NOMO-1 treated with DMSO at 0.1 percent for 48 hours (cell line): ENCODE measurements at regions not wholly inside any gene's neighbourhood (a gene's known extent, or its start where the extent isn't known, plus 50 kb on each side); places are given as distances from the start of the nearest gene placed in this dataset.

Experiments used
- DNase-seq: peaks from one replicate; lab custom pipeline; 2025; ENCODE audit not compliant: unreplicated experiment; lab: John Stamatoyannopoulos, UW

DNA sequence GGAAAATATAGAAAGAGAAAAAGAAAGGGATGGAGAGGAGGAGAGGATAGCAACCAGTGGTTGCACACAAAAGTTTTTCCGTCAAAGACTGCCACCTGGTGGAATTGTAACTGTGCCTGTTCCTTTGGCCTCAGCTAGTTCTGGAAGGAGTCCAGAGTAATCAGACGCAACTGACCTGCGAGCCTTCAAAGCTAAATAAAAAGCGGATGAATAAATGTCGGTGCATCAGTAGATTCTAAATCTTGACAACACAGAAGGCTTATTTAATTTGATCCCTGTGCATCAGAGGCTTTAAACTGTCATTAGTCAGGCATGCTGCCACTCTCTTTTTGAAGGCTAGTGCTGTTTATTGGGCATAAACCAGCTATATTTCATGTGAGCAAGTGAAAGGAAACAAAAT is 132.9 kb upstream of the ACO1 start:
- DNase-seq, result peak; percentile 40

DNA sequence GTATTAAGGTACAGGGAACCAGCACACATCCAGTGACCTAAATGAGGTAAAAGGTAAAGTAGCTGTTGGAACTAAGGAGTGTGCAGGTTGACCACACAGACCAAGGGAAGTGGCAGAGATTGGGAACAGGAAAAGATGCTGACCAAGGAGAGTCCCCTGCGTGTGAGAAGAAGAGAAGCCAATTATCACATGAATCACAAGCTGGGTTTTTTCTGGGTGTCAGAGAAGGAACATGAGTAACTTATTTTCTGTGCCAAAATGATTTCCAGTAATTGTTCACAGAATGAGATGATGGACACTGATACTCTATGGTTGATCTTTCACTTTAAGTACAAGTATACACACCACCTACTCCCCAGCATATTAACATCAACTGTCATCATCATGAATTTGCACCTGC is 130.7 kb upstream of the ACO1 start:
- DNase-seq, result peak; percentile 5

DNA sequence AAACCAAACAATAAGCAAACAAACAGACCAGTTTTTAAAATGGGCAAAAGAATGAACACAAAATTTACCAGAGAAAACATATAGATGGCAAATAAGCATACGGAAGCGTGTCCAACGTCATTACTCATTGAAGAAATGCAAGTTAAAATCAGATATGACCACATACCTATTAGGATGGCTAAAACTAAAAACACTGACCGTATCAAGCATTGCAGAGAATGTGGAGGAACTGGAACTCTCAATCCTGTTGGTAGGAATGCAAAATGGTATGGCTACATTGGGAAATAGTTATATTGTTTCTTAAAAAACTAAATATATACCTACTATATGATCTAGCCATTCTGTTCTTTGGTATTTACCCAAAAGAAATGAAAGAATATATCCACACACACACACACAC is 129.4 kb upstream of the ACO1 start:
- no peak for DNase-seq

DNA sequence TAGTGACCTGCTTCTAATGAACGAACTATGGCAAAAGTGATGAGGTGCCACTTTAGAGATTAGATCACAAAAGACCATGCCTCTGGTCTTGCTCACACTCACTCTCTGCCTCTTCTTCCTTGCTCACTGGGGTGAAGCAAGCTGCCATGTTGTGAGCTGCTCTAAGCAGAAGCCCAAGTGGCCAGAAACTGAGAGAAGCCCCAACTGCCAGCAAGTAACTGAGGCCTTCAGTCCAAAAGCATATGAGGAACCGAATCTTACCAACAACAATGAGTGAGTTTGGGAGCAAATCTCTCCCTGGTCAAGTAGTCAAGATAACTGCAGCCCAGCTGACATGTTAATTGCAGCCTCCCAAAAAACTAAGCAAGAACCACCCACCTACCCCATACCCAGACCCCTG is 126.0 kb upstream of the ACO1 start:
- no peak for DNase-seq

DNA sequence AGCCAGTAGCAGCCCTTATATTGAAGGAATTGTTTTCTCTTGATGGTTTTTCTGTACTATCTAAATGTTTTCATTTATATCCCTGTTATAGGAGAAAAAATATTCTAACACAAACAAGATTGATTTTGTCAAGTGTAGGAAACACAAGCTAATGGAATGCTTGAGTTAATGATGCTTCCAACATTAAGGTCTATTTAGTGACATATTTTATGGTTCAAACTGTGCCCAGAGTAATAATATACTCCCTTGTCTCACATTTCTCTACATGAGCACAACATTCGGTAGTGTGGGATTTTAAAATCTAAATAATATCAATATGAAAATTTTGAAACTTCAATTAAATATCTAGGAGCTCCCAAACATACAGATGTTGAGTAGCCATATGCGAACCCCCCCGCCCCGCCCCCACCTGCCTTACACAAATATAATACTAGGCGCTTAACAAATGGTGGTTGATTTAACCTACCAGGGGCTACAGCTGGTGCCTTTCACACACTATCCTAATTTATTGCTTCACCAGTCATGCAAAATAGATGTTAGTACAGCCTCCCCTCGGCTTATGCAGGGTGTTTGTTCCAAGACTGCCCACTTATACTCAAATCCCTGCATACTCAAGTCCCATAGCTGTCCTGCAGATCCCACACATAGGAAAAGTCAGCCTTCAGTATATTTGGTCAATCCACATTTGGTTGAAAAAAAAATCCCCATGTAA is 124.1 kb upstream of the ACO1 start:
- no peak for DNase-seq

DNA sequence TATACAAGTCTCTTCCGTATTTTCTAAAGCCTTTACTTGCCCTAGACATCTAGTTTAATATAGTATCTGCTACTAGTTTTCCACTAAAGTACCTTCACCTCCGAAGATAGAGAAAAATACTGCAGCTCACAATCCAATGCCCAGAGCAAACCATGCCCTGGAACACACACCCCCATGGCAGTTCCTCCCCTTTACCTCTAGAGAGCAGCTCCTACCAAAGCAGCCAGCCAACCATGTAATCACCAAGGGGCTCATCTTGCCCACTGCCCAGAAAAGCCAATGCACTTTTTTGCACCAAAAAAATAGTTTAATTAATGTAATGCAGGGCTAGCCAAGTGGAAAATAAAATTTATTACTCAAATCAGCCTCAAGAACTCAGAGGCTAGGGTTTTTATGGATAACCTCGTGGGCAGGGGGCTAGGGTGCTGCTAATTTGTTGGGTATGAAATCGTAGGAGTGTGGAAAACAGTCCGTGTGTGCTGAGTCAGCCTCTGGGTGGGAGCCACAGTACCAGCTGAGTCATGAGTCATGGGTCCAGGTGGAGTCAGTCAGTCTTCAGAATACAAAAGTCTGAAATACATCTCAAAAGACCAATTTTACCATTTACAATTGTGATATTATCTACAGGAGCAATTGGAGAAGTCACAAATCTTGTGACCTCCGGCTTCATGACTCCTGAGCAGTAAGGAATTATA is 120.1 kb upstream of the ACO1 start:
- no peak for DNase-seq

DNA sequence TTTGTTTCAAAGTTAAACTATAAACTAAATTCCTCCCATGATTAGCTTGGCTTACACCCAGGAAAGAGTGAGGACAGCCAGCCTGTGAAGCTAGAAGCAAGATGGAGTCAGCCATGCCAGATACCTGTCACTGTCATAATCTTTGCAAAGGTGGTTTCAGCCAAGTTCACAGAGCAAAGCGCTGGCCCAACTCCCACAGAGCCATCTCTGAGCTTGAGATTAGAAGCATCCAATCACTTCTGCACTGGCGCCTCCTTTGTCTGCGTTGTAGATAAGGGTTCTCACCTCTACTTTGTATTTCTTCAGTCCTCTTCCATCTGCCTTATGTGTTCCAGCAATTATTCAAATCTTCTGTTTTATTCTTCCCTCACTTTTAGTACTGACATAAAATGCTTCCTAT is 119.4 kb upstream of the ACO1 start:
- no peak for DNase-seq

DNA sequence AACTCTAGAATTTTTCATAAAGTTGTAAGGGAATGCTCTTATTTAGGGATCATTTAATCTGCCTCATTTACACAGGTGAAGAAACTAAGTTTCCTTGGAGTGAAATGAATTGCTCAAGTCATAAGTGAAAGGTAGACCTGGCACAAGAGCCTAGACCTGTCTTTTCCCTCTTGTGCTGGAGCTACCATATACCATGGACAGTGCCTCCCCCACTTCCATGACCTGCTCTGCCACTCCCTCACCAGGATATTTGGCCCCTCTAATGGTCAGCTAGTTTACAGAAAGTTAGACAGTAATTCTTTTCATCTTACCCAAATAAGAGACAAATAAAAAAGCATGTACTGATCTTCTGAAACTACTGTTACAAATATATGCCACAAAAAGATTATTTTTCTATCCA is 105.5 kb upstream of the ACO1 start:
- no peak for DNase-seq

DNA sequence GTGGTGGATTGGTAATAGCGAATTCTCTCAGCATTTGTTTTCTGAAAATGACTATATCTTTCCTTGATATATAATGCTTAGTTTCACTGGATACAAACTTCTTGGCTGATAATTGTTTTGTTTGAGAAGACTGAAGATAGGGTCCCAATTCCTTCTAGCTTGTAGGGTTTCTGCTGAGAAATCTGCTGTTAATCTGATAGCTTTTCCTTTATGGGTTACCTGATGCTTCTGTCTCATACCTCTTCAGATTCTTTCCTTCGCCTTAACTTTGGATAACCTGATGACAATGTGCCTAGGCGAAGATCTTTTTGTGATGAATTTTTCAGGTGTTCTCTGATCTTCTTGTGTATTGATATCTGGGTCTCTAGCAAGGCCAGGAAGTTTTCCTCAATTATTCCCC is 94.7 kb upstream of the ACO1 start:
- no peak for DNase-seq

DNA sequence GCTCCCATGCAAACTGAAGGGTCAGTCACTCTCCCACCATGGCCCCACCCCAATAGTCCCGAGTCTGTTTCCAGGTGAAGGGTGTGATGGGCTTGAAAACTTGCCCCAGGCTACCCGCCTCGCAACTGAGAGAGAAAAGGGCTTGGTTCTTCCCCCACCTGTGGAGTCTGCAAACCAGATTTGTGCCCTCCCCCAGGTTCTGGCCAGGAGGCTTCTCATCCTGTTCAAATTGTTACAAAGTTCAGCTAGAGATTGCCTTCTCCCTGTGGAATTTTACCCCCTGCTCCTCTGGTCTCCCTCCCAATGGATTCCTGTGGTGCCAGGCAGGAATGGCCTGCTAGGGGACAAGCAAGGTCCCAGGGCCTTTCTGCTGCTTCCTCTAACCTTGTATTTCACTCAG is 93.1 kb upstream of the ACO1 start:
- DNase-seq, result no peak

DNA sequence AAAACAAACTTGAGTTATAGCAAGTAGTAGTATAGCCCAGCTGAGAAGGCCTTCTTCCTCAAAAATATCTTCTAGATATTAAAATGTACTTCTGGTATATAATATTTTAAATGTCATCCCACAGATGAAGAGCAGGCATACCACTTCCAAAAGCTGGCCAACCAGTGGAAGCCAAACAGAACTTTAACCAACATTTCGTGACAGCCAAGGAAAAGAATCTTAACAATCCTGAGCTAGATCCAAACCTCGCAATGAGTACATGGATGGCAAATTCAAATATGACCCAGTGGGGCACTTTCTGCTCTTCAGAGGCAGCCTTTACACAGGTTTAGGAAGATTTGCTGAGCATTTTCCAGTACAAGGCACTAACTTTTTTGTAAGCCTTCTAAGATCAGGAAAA is 91.8 kb upstream of the ACO1 start:
- DNase-seq, result no peak

DNA sequence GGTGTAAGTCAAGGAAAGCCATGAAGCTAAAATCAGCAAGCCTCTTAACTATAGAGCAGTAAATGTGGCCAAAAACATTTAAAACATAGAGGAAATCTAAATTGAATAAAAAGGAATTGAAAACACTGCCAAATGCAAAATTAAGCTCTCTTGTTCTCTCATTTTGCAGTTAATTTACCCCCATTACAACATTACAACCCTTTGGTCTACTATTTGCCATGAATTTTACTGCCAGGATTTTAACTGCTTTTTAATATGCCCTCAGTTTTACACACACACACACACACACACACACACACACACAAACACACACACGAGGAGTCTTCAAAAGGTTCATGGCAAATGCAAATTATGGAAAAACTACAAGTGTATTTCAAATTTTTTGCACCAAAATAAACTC is 91.4 kb upstream of the ACO1 start:
- DNase-seq, result no peak

DNA sequence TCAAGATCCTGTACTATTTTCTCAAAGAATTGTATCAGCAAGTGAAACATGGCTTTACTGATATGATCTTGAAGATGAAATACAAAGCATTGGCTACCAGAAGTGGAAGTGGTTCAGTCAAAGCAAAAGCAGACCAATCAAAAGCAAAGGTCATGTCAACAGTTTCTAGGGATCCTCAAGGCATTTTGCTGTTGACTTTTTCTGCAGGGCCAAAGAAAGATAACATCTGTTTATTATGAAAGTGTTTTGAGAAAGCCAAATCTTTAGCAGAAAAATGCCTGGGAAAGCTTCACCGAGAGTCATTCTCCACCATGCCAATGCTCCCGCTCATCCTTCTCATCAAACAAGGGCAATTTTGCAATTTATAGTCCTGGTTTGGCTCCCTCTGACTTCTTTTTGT is 90.3 kb upstream of the ACO1 start:
- no peak for DNase-seq

DNA sequence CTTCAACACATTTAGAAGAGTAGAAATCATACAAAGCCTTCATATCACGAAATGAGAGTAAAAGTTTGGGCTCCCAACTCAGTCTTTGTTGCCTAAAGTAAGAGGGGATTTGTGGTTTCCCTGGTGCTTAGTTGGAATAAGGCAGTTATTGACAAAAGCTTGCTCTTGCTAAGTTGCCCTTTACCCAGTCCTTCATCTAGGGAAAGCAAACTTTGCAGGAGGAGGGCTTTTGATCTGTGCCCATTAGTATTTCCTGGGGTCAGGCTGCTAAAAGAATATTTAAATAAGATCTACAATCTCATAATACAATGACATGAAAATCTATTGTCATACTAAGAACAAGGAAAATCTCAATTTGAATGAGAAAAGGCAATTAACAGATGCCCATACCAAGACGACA is 84.1 kb upstream of the ACO1 start:
- DNase-seq, result no peak

DNA sequence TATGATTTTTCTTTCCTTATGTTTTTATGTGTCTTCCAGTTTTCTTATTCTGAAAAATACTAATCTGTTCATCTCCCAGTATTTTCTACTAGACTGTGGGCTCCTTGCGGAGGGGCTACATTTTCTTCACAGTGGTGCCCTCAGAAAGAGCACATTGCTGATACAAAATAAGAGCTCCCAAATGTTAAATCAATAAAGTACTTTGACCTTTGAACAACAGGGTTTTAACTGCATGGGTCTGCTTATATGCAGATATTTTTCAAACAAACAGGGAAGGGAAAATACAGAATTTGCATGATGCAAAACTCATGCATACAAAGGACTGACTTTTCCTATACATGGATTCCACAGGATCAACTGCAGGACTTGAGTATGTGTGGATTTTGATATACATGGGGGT is 79.9 kb upstream of the ACO1 start:
- no peak for DNase-seq

DNA sequence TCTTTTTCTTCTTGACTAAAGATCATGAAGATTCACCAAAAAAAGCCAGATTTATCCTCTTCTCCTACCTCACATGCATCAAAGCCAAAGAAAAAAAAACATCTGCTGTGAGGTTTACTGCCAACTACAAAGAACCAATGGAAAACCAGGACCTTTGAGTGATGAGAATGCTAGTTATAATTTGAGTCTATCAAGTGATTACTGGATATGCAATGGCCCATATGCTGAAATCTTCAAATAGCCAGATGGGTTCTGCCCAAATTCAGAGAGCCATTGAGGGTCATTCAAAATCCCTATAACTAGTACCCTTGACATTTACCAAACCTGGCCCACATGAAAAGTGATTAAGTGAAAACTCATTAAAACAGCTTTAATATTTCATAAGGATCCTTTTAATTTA is 78.4 kb upstream of the ACO1 start:
- DNase-seq, result no peak

DNA sequence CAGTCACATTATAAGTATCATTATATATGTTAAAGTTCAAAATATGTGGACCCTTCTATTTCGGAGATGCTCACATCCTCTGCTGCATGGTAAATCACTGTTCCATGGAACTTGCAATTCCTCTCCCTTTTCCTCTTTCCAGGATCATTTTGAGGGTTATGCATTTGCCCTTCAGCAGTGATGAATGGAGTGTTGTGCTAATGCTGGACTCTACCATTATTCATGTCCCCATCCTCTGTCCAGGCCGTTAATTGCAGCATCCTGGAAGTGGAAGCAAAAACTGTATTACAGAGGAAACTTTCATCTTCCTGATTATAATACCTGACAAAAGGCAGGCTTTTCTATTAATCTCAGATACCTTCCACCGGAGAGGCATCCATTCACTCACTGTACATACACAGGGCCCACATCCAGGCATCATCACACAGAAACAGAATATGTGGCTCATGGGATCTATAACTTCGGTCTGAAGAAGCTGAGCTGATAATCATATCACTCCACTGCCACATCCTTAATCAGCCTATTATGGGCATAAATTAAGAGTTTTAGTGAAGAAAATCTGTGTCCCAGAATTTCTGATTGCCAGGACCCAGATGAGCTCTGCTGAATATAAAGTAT is 65.0 kb upstream of the ACO1 start:
- no peak for DNase-seq

DNA sequence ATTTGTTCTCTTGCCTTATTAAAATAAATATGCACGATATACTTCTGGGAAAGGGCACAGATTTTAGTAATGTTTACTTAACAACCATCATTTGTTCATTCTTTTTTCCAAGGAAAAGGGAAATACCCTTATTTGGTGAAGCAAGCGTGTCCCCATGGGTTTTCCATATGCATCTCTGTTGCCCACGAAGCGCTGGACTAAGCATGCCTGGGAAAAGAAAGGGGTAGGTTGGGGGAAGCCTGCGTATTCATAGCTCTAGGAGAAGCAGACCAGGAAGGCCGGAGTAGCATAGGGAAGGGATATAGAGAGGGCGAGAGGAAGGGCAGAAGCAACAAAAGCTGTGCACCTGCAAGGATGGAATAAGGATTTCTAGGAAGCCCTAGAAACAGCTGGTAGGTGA is 61.8 kb upstream of the ACO1 start:
- DNase-seq, result no peak

DNA sequence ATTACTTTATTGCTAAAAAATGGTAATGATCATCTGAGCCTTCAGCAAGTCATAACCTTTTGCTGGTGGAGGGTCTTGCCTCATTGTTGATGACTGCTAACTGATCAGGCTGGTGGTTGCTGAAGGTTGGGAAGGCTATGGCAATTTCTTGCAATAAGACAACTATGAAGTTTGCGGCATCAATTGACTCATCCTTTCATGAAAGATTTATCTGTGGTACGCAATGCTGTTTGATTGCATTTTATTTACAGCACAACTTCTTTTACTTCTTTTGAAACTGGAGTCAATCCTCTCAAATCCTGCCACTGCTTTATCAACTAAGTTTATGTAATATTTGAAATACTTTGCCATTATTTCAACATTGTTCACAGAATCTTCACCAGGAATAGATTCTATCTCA is 58.3 kb upstream of the ACO1 start:
- DNase-seq, result no peak

DNA sequence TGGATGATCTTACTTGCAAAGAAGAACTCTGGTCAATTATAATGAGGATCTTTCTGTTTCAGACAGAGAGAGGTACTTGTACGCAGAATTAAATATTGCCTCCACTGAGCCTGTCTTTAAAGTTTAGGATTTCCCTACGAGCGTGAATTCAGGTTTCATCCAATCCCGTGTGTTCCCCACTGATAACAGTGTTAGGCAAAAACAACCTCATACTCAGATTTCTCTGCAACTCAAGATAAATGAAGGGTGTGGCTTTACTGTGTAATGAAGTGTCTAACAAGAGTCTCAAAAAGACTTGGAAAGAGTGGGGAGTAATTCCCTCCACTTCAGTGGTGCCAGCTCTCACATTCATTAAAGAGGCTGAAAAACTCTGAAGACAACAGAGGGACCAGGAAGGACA is 53.2 kb upstream of the ACO1 start:
- no peak for DNase-seq

DNA sequence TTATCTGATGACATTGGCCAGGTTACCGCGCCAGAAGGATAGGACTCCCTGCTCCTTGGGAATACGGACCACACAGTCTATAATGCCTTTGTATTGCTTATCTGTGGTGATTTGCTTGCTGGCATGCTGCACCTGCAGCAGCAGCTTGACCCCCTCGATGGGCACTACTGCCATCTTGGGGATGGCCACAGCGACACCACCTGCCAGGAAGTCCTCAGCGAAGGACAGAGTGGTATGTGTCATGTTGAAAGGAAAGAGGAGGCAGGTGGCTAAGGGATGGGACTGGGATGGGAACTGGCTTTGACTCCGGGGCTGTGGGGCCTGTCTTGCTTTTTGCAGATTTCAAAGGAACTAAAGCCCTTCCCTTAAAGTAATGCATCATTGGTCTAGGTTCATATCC is 50.3 kb upstream of the ACO1 start:
- no peak for DNase-seq
